A549 (cell line): ENCODE measurements at regions not wholly inside any gene's neighbourhood (a gene's known extent, or its start where the extent isn't known, plus 50 kb on each side); places are given as distances from the start of the nearest gene placed in this dataset.

Source experiments
- ATAC-seq, 2 experiments: fragments of 200-7000 bp in 1 of 2; fragments of >200 bp in 1 of 2; cut with Nextera tagmentation in 1 of 2; cut with Tn5 transposase in 1 of 2; 3 replicates each; pipeline versions ENCODE4 v1.8.0 to v1.9.1; 2018 to 2020; ENCODE audit warnings: mild to moderate bottlenecking in 1 of 2, moderate library complexity in 1 of 2
- CTCF ChIA-PET: fragments of 300-600 bp; sonication (Branson Sonifier 250); formaldehyde crosslinking; extraction: SDS; loops from one replicate; lab custom pipeline; 2021; ENCODE audit warnings: antibody characterized with exemption, inconsistent platforms; lab: Yijun Ruan, JAX
- POLR2A ChIA-PET: fragments of 350-600 bp; formaldehyde crosslinking; extraction: SDS; loops from one replicate; lab custom pipeline; 2021; ENCODE audit warnings: antibody characterized with exemption, inconsistent platforms; lab: Yijun Ruan, JAX
- DNase-seq, 2 experiments: peaks; one replicate each; pipeline versions ENCODE4 v3.0.0 to v3.0.0-alpha.2; 2011 to 2016; ENCODE audit warnings: low read depth in 1 of 2, low spot score in 1 of 2
- FAIRE-seq: peaks from 2 replicates; lab custom pipeline; 2011; peaks lifted over from hg19 to GRCh38; lab: Jason Lieb, UNC
- H3K27ac ChIP-seq, 2 experiments: fragments of >200 bp; sonication (Bioruptor Twin); formaldehyde crosslinking; 3 replicates each; pipeline ENCODE4 v1.5.1; 2016 to 2017
- H3K4me1 ChIP-seq: fragments of >200 bp; sonication (Bioruptor Twin); formaldehyde crosslinking; 3 replicates; pipeline ENCODE4 v1.6.1; 2016
- H3K4me2 ChIP-seq: fragments of >200 bp; sonication (Bioruptor Twin); formaldehyde crosslinking; 3 replicates; pipeline ENCODE4 v1.6.1; 2016
- H3K4me3 ChIP-seq: fragments of >200 bp; sonication (Bioruptor Twin); formaldehyde crosslinking; 3 replicates; pipeline ENCODE4 v1.5.1; 2016
- H3K9me3 ChIP-seq: fragments of >200 bp; sonication (Bioruptor Twin); formaldehyde crosslinking; 3 replicates; pipeline ENCODE4 v1.6.1; 2016
- CBX8 ChIP-seq: fragments of 200-600 bp; sonication (generic); IDR thresholded peaks from 2 replicates; pipeline ENCODE4 v1.6.1; 2016
- CHD2 ChIP-seq: fragments of 150-350 bp; IDR thresholded peaks from 2 replicates; pipeline ENCODE4 v1.6.1; 2014; ENCODE audit warnings: low read length; ENCODE audit not compliant: partially characterized antibody
- EHF ChIP-seq: fragments of 250-450 bp; sonication (Bioruptor Pico); IDR thresholded peaks from 2 replicates; pipeline ENCODE4 v1.5.0; 2020; ENCODE audit warnings: mild to moderate bottlenecking
- EHMT2 ChIP-seq: fragments of 200-600 bp; sonication (generic); IDR thresholded peaks from 2 replicates; pipeline ENCODE4 v1.6.1; 2016; ENCODE audit warnings: antibody characterized with exemption, low read depth, mild to moderate bottlenecking, moderate library complexity
- EP300 ChIP-seq, 2 experiments: fragments of >200 bp; sonication (Bioruptor Twin); formaldehyde crosslinking; IDR thresholded peaks; 2 replicates in 1 of 2; 3 replicates in 1 of 2; pipeline ENCODE4 v1.6.1; 2016 to 2017
- FOXS1 ChIP-seq: fragments of 250-450 bp; sonication (Bioruptor Pico); IDR thresholded peaks from 2 replicates; pipeline ENCODE4 v1.5.0; 2020; ENCODE audit warnings: mild to moderate bottlenecking, moderate library complexity
- HOXA7 ChIP-seq: fragments of 250-450 bp; sonication (Bioruptor Pico); IDR thresholded peaks from 2 replicates; pipeline ENCODE4 v1.5.0; 2020; ENCODE audit warnings: mild to moderate bottlenecking, moderate library complexity
- HOXB5 ChIP-seq: fragments of 250-450 bp; sonication (Bioruptor Pico); IDR thresholded peaks from 2 replicates; pipeline ENCODE4 v1.5.0; 2020; ENCODE audit warnings: mild to moderate bottlenecking, moderate library complexity
- JUNB ChIP-seq: fragments of >200 bp; sonication (Bioruptor Twin); formaldehyde crosslinking; IDR thresholded peaks from 2 replicates; pipeline ENCODE4 v1.6.1; 2016
- KDM1A ChIP-seq: fragments of 200-600 bp; sonication (generic); IDR thresholded peaks from 2 replicates; pipeline ENCODE4 v1.6.1; 2016; ENCODE audit warnings: low read depth, mild to moderate bottlenecking
- MAFK ChIP-seq: fragments of 450-650 bp; IDR thresholded peaks from 2 replicates; pipeline ENCODE4 v1.6.1; 2014; ENCODE audit not compliant: partially characterized antibody
- MAZ ChIP-seq: fragments of 150-350 bp; IDR thresholded peaks from 2 replicates; pipeline ENCODE4 v1.6.1; 2014; ENCODE audit warnings: antibody characterized with exemption, low read depth, low read length, borderline replicate concordance
- NFE2L2 ChIP-seq: fragments of 150-350 bp; conservative IDR thresholded peaks from 2 replicates; pipeline ENCODE4 v1.6.1; 2014; ENCODE audit warnings: low read length
- PHF8 ChIP-seq: fragments of 200-600 bp; sonication (generic); IDR thresholded peaks from 2 replicates; pipeline ENCODE4 v1.6.1; 2016; ENCODE audit warnings: low read depth, mild to moderate bottlenecking, antibody characterized with exemption, moderate library complexity, borderline replicate concordance
- RNF2 ChIP-seq: fragments of 200-600 bp; sonication (generic); IDR thresholded peaks from 2 replicates; pipeline ENCODE4 v1.6.1; 2016; ENCODE audit warnings: low read depth, mild to moderate bottlenecking, antibody characterized with exemption, moderate library complexity, borderline replicate concordance
- SMC3 ChIP-seq: fragments of >200 bp; sonication (Bioruptor Twin); formaldehyde crosslinking; IDR thresholded peaks from 3 replicates; pipeline ENCODE4 v1.6.1; 2018; ENCODE audit warnings: inconsistent platforms
- TFCP2L1 ChIP-seq: fragments of 250-450 bp; sonication (Bioruptor Pico); IDR thresholded peaks from 2 replicates; pipeline ENCODE4 v1.5.0; 2021; ENCODE audit warnings: mild to moderate bottlenecking
- ZFP36 ChIP-seq: fragments of 450-650 bp; IDR thresholded peaks from 2 replicates; pipeline ENCODE4 v1.6.1; 2014; ENCODE audit warnings: borderline replicate concordance; ENCODE audit not compliant: partially characterized antibody
- ZNF302 ChIP-seq: fragments of 250-450 bp; sonication (Bioruptor Pico); IDR thresholded peaks from 2 replicates; pipeline ENCODE4 v1.9.0; 2021; ENCODE audit warnings: inconsistent platforms, mild to moderate bottlenecking, moderate library complexity
- WGBS: methylation state at CpG from one replicate; pipeline ENCODE4 v1.1.6; 2017; ENCODE audit errors: missing lambda C conversion rate; 5-methylcytosine and 5-hydroxymethylcytosine counted together
- TF ChIP-seq, protein P1 (sequence below): fragments of >200 bp; sonication (Bioruptor Twin); formaldehyde crosslinking; IDR thresholded peaks from 3 replicates; pipeline ENCODE4 v1.5.1; 2016
- TF ChIP-seq, protein P2 (sequence below): fragments of 200-600 bp; sonication (generic); IDR thresholded peaks from 2 replicates; pipeline ENCODE4 v1.6.1; 2016; ENCODE audit warnings: antibody characterized with exemption, mild to moderate bottlenecking, moderate library complexity
- TF ChIP-seq, protein P3 (sequence below): fragments of 450-650 bp; IDR thresholded peaks from 2 replicates; pipeline ENCODE4 v1.6.1; 2014; ENCODE audit warnings: antibody characterized with exemption

DNA sequence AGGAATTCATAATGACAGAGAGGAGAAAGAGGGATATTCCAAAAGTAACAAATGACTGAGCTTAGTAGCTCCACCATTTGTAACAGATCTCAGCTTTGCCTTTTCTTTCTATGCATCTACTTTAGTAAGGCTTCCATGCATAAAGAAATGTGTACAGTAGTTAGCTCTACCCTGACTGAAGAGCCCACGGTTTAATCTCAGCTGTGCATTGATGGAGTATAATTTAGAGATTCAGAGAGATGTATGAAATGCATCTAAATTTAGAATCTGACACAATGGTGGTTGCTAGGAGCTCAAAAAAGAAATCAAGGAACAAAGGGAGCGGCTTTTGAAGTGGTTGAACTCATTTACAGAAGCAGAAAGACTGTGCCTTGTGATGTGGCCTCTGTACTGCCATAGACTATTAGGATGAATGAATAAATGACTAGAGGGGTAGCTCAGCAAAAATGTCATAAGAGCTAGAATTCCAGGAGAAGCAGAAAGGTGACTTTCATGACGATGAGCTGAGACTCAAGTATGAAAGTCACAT, 838.6 kb downstream of the RPS29 start (continued):
- TF ChIP-seq, protein P1, sequence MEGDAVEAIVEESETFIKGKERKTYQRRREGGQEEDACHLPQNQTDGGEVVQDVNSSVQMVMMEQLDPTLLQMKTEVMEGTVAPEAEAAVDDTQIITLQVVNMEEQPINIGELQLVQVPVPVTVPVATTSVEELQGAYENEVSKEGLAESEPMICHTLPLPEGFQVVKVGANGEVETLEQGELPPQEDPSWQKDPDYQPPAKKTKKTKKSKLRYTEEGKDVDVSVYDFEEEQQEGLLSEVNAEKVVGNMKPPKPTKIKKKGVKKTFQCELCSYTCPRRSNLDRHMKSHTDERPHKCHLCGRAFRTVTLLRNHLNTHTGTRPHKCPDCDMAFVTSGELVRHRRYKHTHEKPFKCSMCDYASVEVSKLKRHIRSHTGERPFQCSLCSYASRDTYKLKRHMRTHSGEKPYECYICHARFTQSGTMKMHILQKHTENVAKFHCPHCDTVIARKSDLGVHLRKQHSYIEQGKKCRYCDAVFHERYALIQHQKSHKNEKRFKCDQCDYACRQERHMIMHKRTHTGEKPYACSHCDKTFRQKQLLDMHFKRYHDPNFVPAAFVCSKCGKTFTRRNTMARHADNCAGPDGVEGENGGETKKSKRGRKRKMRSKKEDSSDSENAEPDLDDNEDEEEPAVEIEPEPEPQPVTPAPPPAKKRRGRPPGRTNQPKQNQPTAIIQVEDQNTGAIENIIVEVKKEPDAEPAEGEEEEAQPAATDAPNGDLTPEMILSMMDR: no peak

DNA sequence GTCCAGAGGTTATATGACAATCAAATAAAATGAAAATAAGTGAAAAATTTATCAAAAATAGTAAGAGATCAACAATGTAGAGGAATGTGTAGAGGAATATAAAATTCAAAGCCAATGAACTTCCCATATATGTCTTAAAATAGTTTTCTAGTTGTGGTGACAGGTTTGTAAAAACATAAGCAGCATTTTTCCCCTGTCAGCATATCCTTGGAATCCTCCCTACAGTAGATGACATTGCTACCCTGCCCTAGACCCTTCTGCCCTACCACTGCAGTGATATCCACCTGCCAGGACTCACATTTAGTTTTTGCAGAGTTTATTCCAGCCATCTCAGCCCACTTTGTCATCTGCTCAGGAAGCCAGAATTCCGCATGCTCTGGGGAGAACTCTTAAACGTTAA, 842.0 kb downstream of the RPS29 start:
- DNase-seq (no peak), ATAC-seq (no peak), FAIRE-seq (no peak)
- Histone ChIP-seq H3K4me1 (no peaks in the 10 kb centered on the region), H3K4me3 (no peak overlapping the region), H3K4me2 (no peak overlapping the region), H3K9me3 (no peaks in the 10 kb centered on the region; the same call in 2 of the 3 replicates), H3K27ac (no peak overlapping the region)
- ChIA-PET POLR2A (no interaction called here), CTCF (no interaction called here)
- WGBS: 16% methylated on average over 2 of the region's 2 CpGs
- peak; percentile 54 for TF ChIP-seq MAFK
- no peak for TF ChIP-seq FOXS1 (CRISPR knock-in tag)

DNA sequence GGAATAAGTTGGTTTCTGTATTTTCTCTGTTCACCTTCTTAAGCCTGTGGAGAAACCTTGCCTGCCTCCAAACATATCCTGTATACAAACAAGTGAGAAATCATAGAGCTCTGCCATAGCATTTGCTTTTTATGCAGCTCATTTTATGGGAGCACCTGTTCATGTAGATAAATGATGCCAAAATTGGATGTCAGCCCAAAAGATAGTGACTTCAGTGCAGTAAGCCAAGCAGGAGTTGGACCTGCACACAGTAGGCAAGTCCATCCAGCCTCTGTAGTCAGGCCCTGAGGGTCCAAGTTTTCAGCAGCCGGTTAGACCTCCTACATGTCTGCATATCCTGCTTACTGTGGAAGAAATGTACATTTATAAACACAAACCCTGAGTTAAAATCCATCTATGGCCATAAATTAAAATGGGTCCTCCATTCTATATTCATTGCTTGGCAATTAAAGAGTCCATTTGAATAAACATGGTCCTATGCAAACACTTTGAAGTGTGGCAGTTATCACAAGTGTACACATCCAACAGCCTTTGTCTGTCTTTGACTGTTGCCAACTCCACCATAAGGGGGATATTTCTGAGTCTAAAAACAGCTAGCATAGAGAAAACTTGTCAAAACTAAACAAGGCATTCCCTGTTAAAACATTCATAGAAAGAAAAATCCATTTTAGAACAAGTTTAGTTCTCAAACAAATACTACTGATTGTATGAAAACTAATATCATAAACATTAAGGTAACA, 847.8 kb downstream of the RPS29 start:
- no peak for TF ChIP-seq HOXA7 (CRISPR knock-in tag)
- TF ChIP-seq, protein P1: no peak
- TF ChIP-seq PHF8: no peak
- FAIRE-seq: no peak
- POLR2A ChIA-PET: no interaction called here

DNA sequence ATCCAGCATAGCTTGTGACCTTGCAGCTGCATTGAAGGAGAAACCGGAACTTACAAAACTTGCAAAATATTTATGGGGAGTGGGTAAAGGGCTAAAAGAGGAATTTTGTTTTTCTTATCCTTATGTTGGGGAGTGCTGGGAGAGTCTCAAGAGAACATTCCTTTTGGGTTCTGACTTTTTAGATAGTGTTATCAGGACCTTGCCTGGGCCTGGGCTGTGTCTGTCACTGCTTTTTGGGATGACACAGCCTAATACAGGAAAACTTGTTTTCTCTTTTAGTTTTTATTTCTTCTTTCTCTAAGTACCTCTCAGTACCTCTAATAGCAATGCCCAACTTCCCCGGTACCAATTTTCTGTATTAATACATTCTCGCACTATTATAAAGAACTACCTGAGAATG, 850.6 kb downstream of the RPS29 start:
- Histone ChIP-seq H3K27ac (no peak overlapping the region), H3K4me1 (no peaks in the 10 kb centered on the region)
- POLR2A ChIA-PET: no interaction called here
- CTCF ChIA-PET: no interaction called here
- no peak for FAIRE-seq
- WGBS: 71% methylated on average over 3 of the region's 3 CpGs
- TF ChIP-seq PHF8 (no peak), EHF (no peak), CHD2 (no peak), RNF2 (no peak), HOXB5 (no peak), TFCP2L1 (CRISPR knock-in tag) (no peak), EHMT2 (no peak), ZNF302 (CRISPR knock-in tag) (no peak), ZFP36 (no peak), NFE2L2 (no peak), KDM1A (no peak), EP300 (IDR thresholded peaks at IDR 0.05) (no peak), CBX8 (no peak), SMC3 (no peak), MAZ (no peak), FOXS1 (CRISPR knock-in tag) (no peak), JUNB (no peak)
- TF ChIP-seq, protein P2, sequence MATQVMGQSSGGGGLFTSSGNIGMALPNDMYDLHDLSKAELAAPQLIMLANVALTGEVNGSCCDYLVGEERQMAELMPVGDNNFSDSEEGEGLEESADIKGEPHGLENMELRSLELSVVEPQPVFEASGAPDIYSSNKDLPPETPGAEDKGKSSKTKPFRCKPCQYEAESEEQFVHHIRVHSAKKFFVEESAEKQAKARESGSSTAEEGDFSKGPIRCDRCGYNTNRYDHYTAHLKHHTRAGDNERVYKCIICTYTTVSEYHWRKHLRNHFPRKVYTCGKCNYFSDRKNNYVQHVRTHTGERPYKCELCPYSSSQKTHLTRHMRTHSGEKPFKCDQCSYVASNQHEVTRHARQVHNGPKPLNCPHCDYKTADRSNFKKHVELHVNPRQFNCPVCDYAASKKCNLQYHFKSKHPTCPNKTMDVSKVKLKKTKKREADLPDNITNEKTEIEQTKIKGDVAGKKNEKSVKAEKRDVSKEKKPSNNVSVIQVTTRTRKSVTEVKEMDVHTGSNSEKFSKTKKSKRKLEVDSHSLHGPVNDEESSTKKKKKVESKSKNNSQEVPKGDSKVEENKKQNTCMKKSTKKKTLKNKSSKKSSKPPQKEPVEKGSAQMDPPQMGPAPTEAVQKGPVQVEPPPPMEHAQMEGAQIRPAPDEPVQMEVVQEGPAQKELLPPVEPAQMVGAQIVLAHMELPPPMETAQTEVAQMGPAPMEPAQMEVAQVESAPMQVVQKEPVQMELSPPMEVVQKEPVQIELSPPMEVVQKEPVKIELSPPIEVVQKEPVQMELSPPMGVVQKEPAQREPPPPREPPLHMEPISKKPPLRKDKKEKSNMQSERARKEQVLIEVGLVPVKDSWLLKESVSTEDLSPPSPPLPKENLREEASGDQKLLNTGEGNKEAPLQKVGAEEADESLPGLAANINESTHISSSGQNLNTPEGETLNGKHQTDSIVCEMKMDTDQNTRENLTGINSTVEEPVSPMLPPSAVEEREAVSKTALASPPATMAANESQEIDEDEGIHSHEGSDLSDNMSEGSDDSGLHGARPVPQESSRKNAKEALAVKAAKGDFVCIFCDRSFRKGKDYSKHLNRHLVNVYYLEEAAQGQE: no peak
- TF ChIP-seq, protein P3, sequence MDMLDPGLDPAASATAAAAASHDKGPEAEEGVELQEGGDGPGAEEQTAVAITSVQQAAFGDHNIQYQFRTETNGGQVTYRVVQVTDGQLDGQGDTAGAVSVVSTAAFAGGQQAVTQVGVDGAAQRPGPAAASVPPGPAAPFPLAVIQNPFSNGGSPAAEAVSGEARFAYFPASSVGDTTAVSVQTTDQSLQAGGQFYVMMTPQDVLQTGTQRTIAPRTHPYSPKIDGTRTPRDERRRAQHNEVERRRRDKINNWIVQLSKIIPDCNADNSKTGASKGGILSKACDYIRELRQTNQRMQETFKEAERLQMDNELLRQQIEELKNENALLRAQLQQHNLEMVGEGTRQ: no peak
- TF ChIP-seq, all 56 proteins: peak for 0
- H3K4me2 ChIP-seq: no peak overlapping the region
- ATAC-seq (no peak), DNase-seq (no peak)
- H3K9me3 ChIP-seq: no peaks in the 10 kb centered on the region
- no peak overlapping the region for H3K4me3 ChIP-seq

More for the DNA sequence above, 847.8 kb downstream of the RPS29 start:
- CTCF ChIA-PET: no interaction called here
- Histone ChIP-seq H3K27ac (no peak overlapping the region), H3K4me1 (no peaks in the 10 kb centered on the region), H3K4me3 (no peak overlapping the region), H3K9me3 (no peaks in the 10 kb centered on the region; the same call in 2 of the 3 replicates), H3K4me2 (no peak overlapping the region)
- ATAC-seq (no peak), DNase-seq (no peak)
- 0% methylated on average over 1 of the region's 1 CpG for WGBS
